ENCODE measurements at regions not wholly inside any gene's neighbourhood (a gene's known extent, or its start where the extent isn't known, plus 50 kb on each side); places are given as distances from the start of the nearest gene placed in this dataset.

DNA sequence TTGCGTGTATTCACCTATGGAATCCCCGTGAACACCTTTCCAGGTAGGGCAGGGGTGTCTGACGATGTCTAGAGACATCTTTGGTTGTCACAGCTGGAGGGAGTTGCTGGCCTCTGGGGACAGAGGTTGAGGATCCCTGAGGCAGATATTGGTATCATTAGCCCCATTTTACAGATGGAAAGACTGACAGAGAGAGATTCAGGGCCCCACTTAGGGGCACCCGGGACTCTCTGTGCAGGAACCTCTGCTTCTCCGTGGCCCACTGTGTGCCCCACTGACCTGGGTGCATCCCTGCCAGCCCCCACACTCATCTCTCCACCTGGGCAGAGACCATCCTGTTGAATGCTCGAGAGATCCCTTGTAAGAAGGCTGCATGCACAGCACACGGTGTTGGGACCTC lies 111.2 kb downstream of the EDN3 start:
- H3K4me3 Mint-ChIP-seq: no peak overlapping the region
- no peak overlapping the region for H3K23ac ChIP-seq (ENCODE audit: insufficient read length, low read depth, low read length)
- H4K91ac ChIP-seq (ENCODE audit: insufficient read length, low read depth, low read length): no peak overlapping the region
- no peaks in the 10 kb centered on the region for H3K27me3 ChIP-seq (ENCODE audit: insufficient read depth, low read length)
- H3K9me3 Mint-ChIP-seq: peaks cover 4 to 6% of the 10 kb centered on the region in 2 experiments; a peak in 4 of 5 replicates
- H3K9ac ChIP-seq (ENCODE audit: extremely low read depth, insufficient read length, low read length): no peak overlapping the region
- H2BK15ac ChIP-seq (ENCODE audit: low read depth, low read length): no peak overlapping the region
- H3K23me2 ChIP-seq (ENCODE audit: insufficient read length, low read depth, low read length, poor library complexity, severe bottlenecking): no peaks in the 10 kb centered on the region
- no peak overlapping the region for H3K14ac ChIP-seq (ENCODE audit: insufficient read depth, low read length)
- no peak overlapping the region for H3K4ac ChIP-seq (ENCODE audit: low read depth, low read length)
- H3K27me3 Mint-ChIP-seq (ENCODE audit: low read depth): peaks cover 24% of the 10 kb centered on the region
- H3T11ph ChIP-seq (ENCODE audit: low read length): no peak overlapping the region
- no peak overlapping the region for H3K27ac Mint-ChIP-seq
- H3K4me2 ChIP-seq (ENCODE audit: insufficient read depth, insufficient read length, low read length): no peak overlapping the region
- no peak overlapping the region for H4K8ac ChIP-seq (replicated peaks; ENCODE audit: insufficient read length, low read depth, low read length)
- no peaks in the 10 kb centered on the region for H3K4me1 ChIP-seq (ENCODE audit: insufficient read depth, low read length)
- no peak overlapping the region for H2BK20ac ChIP-seq (ENCODE audit: low read depth, low read length, poor library complexity, severe bottlenecking)
- peaks cover 6 to 11% of the 10 kb centered on the region in 2 experiments for H3K4me1 Mint-ChIP-seq
- H3K9me3 ChIP-seq (ENCODE audit: control insufficient read depth, low read depth, low read length): no peaks in the 10 kb centered on the region
- H3K79me1 ChIP-seq (ENCODE audit: insufficient read depth, low read depth, low read length, poor library complexity, severe bottlenecking): no peaks in the 10 kb centered on the region
- H2AFZ ChIP-seq (ENCODE audit: low read length): no peak overlapping the region
- no CpG with 5 or more reads among the region's 7 CpGs for WGBS (ENCODE audit: extremely low coverage, insufficient read length, low lambda C conversion rate)
- H3K56ac ChIP-seq (ENCODE audit: insufficient read length, low read depth, low read length): no peak overlapping the region
- H3K79me2 ChIP-seq (ENCODE audit: insufficient read depth, low read length): no peaks in the 10 kb centered on the region
- H2AK5ac ChIP-seq (ENCODE audit: insufficient read length, low read length): no peak overlapping the region
- H3K18ac ChIP-seq (ENCODE audit: insufficient read length, low read depth, low read length): no peak overlapping the region
- no peak overlapping the region for H2BK120ac ChIP-seq (ENCODE audit: low read depth, low read length, poor library complexity, severe bottlenecking)
- H2BK12ac ChIP-seq (ENCODE audit: insufficient read length, low read depth, low read length): no peak overlapping the region
- H3K27ac ChIP-seq (ENCODE audit: insufficient read length, low read depth, low read length): no peak overlapping the region
- DNase-seq: no peak
- no peak overlapping the region for H4K5ac ChIP-seq (ENCODE audit: insufficient read length, low read depth, low read length)
- H3K36me3 Mint-ChIP-seq (ENCODE audit: insufficient read depth in 1 of 3, low read depth in 3 of 3): peaks cover 0 to 5% (median 0%) of the 10 kb centered on the region in 3 experiments; a peak in 2 of 7 replicates
- H4K20me1 ChIP-seq (ENCODE audit: control insufficient read depth, insufficient read depth, insufficient read length): no peaks in the 10 kb centered on the region
- TF ChIP-seq, protein P1, sequence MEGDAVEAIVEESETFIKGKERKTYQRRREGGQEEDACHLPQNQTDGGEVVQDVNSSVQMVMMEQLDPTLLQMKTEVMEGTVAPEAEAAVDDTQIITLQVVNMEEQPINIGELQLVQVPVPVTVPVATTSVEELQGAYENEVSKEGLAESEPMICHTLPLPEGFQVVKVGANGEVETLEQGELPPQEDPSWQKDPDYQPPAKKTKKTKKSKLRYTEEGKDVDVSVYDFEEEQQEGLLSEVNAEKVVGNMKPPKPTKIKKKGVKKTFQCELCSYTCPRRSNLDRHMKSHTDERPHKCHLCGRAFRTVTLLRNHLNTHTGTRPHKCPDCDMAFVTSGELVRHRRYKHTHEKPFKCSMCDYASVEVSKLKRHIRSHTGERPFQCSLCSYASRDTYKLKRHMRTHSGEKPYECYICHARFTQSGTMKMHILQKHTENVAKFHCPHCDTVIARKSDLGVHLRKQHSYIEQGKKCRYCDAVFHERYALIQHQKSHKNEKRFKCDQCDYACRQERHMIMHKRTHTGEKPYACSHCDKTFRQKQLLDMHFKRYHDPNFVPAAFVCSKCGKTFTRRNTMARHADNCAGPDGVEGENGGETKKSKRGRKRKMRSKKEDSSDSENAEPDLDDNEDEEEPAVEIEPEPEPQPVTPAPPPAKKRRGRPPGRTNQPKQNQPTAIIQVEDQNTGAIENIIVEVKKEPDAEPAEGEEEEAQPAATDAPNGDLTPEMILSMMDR (conservative IDR thresholded peaks at IDR 0.05): no peak
- H2BK5ac ChIP-seq (ENCODE audit: insufficient read length, low read length): no peak overlapping the region

All from H9 (cell line).